ENCODE measurements at regions not wholly inside any gene's neighbourhood (a gene's known extent, or its start where the extent isn't known, plus 50 kb on each side); places are given as distances from the start of the nearest gene placed in this dataset.

DNA sequence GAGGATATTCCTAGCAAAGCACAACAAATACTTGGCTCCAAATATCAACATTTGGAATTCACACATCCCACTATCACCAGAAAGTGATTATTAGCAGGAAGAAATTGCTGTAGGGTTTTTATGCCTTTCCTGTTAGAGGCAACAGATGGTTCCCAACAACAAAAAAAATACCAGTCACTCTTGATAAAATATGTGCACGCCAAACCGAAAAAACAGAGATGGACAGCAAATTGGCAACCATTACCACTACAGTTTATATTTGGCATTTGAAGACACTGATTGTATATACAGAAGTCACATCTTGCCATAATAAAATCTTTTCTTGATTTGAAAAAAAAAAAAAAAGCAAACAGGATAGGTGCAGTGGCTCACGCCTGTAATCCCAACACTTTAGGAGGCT lies 78.2 kb downstream of the TMPRSS5 start:
- TF ChIP-seq ESRRG (CRISPR knock-in tag; IDR thresholded peaks at IDR 0.05) (no peak), ZNF70 (CRISPR knock-in tag; IDR thresholded peaks at IDR 0.05) (no peak), RARB (CRISPR knock-in tag; IDR thresholded peaks at IDR 0.05) (no peak), ARNTL (CRISPR knock-in tag; IDR thresholded peaks at IDR 0.05; ENCODE audit: borderline replicate concordance, low read depth) (no peak), PPARA (CRISPR knock-in tag; IDR thresholded peaks at IDR 0.05; ENCODE audit: borderline replicate concordance) (no peak), ZNF8 (CRISPR knock-in tag; IDR thresholded peaks at IDR 0.05) (no peak), ZFP30 (CRISPR knock-in tag; IDR thresholded peaks at IDR 0.05) (no peak)
